HCT116 (cell line): ENCODE measurements at regions not wholly inside any gene's neighbourhood (a gene's known extent, or its start where the extent isn't known, plus 50 kb on each side); places are given as distances from the start of the nearest gene placed in this dataset.

Experiments used
- ATAC-seq: fragments of 200-7000 bp; cut with Tn5 transposase; 2 replicates; pipeline ENCODE4 v1.9.1; 2020; ENCODE audit warnings: mild to moderate bottlenecking, moderate library complexity
- BruUV-seq: library from RNA; stranded (reverse); fragments of 400-500 nt; replicated peaks from 2 replicates; lab custom pipeline; 2021; lab: Mats Ljungman, UMichigan
- CTCF ChIA-PET: fragments of 300-600 bp; sonication (Branson Sonifier 250); formaldehyde crosslinking; loops from one replicate; lab custom pipeline; 2021; ENCODE audit warnings: antibody characterized with exemption; lab: Charles Lee
- POLR2A ChIA-PET: fragments of 300-600, 350-600 bp; sonication (Branson Sonifier 250); formaldehyde crosslinking; loops from one replicate; lab custom pipeline; 2021; ENCODE audit warnings: antibody characterized with exemption; lab: Charles Lee
- RAD21 ChIA-PET, 2 experiments: fragments of 300-600 bp; sonication (Branson Sonifier 250); formaldehyde crosslinking; loops; one replicate each; lab custom pipeline; 2023; ENCODE audit warnings: low total read pairs in 2 of 2; ENCODE audit not compliant: uncharacterized antibody in 2 of 2, unreplicated experiment in 2 of 2, low non-redundant PET in 1 of 2; lab: Charles Lee
- DNase-seq: peaks from one replicate; pipeline ENCODE4 v3.0.0-alpha.2; 2010; ENCODE audit warnings: low read depth, low spot score
- H2AFZ ChIP-seq: fragments of 200-600 bp; shearing (Covaris generic), sonication (generic); 2 replicates; pipeline ENCODE4 v1.6.1; 2017; ENCODE audit warnings: low read depth, mixed run types, mixed read lengths, antibody characterized with exemption, low read length; ENCODE audit not compliant: poor library complexity, severe bottlenecking
- H3K27ac ChIP-seq: 2 replicates; pipeline ENCODE4 v1.5.1; 2012; ENCODE audit warnings: low read depth, low read length
- H3K27me3 ChIP-seq: fragments of 200-600 bp; sonication (generic); 2 replicates; pipeline ENCODE4 v1.6.1; 2016; ENCODE audit warnings: mixed run types, low read length, mixed read lengths; ENCODE audit not compliant: insufficient read depth
- H3K36me3 ChIP-seq, 2 experiments: fragments of 200-500 bp in 1 of 2; fragments of 200-600 bp in 1 of 2; sonication (Bioruptor generic) in 1 of 2; sonication (generic) in 1 of 2; 2 replicates each; pipeline versions ENCODE4 v1.5.1 to v1.6.1; 2014 to 2016; ENCODE audit warnings: low read length in 2 of 2, inconsistent platforms in 1 of 2, mixed read lengths in 1 of 2, mixed run types in 1 of 2; ENCODE audit not compliant: insufficient read depth in 2 of 2, control insufficient read depth in 1 of 2
- H3K4me1 ChIP-seq, 2 experiments: fragments of 200-600 bp in 1 of 2; sonication (generic) in 1 of 2; 2 replicates each; pipeline versions ENCODE4 v1.5.1 to v1.6.1; 2012 to 2017; ENCODE audit warnings: low read length in 2 of 2, inconsistent platforms in 1 of 2, mild to moderate bottlenecking in 1 of 2, mixed read lengths in 1 of 2, mixed run types in 1 of 2, moderate library complexity in 1 of 2; ENCODE audit not compliant: insufficient read depth in 2 of 2, control insufficient read depth in 1 of 2
- H3K4me2 ChIP-seq: fragments of 200-600 bp; sonication (generic); 2 replicates; pipeline ENCODE4 v1.6.1; 2017; ENCODE audit warnings: mixed run types, low read length, mixed read lengths
- H3K4me3 ChIP-seq, 2 experiments: fragments of 200-600 bp in 1 of 2; sonication (generic) in 1 of 2; replicated peaks in 1 of 2; 2 replicates each; pipeline ENCODE4 v1.5.1; 2011 to 2016; ENCODE audit warnings: low read length in 2 of 2, control low read depth in 1 of 2, low read depth in 1 of 2, mild to moderate bottlenecking in 1 of 2, mixed read lengths in 1 of 2, mixed run types in 1 of 2
- H3K79me2 ChIP-seq: fragments of 200-600 bp; sonication (generic); 2 replicates; pipeline ENCODE4 v1.6.1; 2017; ENCODE audit warnings: mild to moderate bottlenecking, mixed run types, low read length, moderate library complexity, mixed read lengths; ENCODE audit not compliant: insufficient read depth
- H3K9ac ChIP-seq: fragments of 200-600 bp; sonication (generic); 2 replicates; pipeline ENCODE4 v1.6.1; 2016; ENCODE audit warnings: low read length, mixed read lengths
- H3K9me2 ChIP-seq: fragments of 200-600 bp; sonication (generic), shearing (Covaris generic); 2 replicates; pipeline ENCODE4 v1.6.1; 2017; ENCODE audit warnings: mixed run types, mild to moderate bottlenecking, moderate library complexity; ENCODE audit not compliant: insufficient read depth
- H3K9me3 ChIP-seq, 2 experiments: fragments of 200-500 bp in 1 of 2; fragments of 200-600 bp in 1 of 2; sonication (Bioruptor generic) in 1 of 2; sonication (generic) in 1 of 2; 2 replicates each; pipeline ENCODE4 v1.6.1; 2014 to 2017; ENCODE audit warnings: low read length in 2 of 2, mixed read lengths in 2 of 2, inconsistent platforms in 1 of 2, low read depth in 1 of 2, mild to moderate bottlenecking in 1 of 2, mixed run types in 1 of 2, moderate library complexity in 1 of 2; ENCODE audit not compliant: control insufficient read depth in 1 of 2, insufficient read depth in 1 of 2
- H4K20me1 ChIP-seq: fragments of 200-600 bp; sonication (generic), shearing (Covaris generic); 2 replicates; pipeline ENCODE4 v1.6.1; 2017; ENCODE audit warnings: mixed run types, mild to moderate bottlenecking, moderate library complexity; ENCODE audit not compliant: insufficient read depth
- ATF3 ChIP-seq: IDR thresholded peaks from 2 replicates; pipeline ENCODE4 v1.6.1; 2012
- CBX3 ChIP-seq: IDR thresholded peaks from 2 replicates; pipeline ENCODE4 v1.6.1; 2012; ENCODE audit warnings: low read depth
- CEBPB ChIP-seq: IDR thresholded peaks from 2 replicates; pipeline ENCODE4 v1.6.1; 2012; ENCODE audit warnings: low read depth
- CTCF ChIP-seq, 3 experiments: fragments of 200-600 bp in 1 of 3; sonication (generic) in 1 of 3; IDR thresholded peaks in 2 of 3; conservative IDR thresholded peaks in 1 of 3; 2 replicates each; pipeline ENCODE4 v1.5.1; 2012 to 2017; ENCODE audit warnings: low read depth in 2 of 3, low read length in 2 of 3, antibody characterized with exemption in 1 of 3, borderline replicate concordance in 1 of 3, control low read depth in 1 of 3, mild to moderate bottlenecking in 1 of 3, mixed read lengths in 1 of 3, mixed run types in 1 of 3, moderate library complexity in 1 of 3; ENCODE audit not compliant: insufficient read depth in 1 of 3
- ELF1 ChIP-seq: IDR thresholded peaks from 2 replicates; pipeline ENCODE4 v1.6.1; 2012; ENCODE audit warnings: low read depth, borderline replicate concordance
- FOSL1 ChIP-seq: IDR thresholded peaks from 2 replicates; pipeline ENCODE4 v1.6.1; 2012; ENCODE audit warnings: low read depth
- JUND ChIP-seq: IDR thresholded peaks from 2 replicates; pipeline ENCODE4 v1.6.1; 2012
- MAX ChIP-seq: IDR thresholded peaks from 2 replicates; pipeline ENCODE4 v1.6.1; 2012
- POLR2A ChIP-seq: IDR thresholded peaks from 2 replicates; pipeline ENCODE4 v1.7.0; 2011; ENCODE audit warnings: borderline replicate concordance; ENCODE audit not compliant: insufficient read depth, insufficient read length; ENCODE audit errors: extremely low read depth
- POLR2AphosphoS5 ChIP-seq: IDR thresholded peaks from 2 replicates; pipeline ENCODE4 v1.6.1; 2011; ENCODE audit warnings: mild to moderate bottlenecking, low read depth, low read length, moderate library complexity
- RAD21 ChIP-seq: IDR thresholded peaks from 2 replicates; pipeline ENCODE4 v1.6.1; 2012; ENCODE audit warnings: low read depth, mild to moderate bottlenecking
- REST ChIP-seq: IDR thresholded peaks from 2 replicates; pipeline ENCODE4 v1.6.1; 2012; ENCODE audit warnings: low read depth
- SIN3A ChIP-seq: IDR thresholded peaks from 2 replicates; pipeline ENCODE4 v1.6.1; 2012; ENCODE audit warnings: low read depth
- SP1 ChIP-seq: IDR thresholded peaks from 2 replicates; pipeline ENCODE4 v1.6.1; 2012; ENCODE audit warnings: low read depth
- SRF ChIP-seq: IDR thresholded peaks from 2 replicates; pipeline ENCODE4 v1.6.1; 2012; ENCODE audit warnings: low read depth
- YY1 ChIP-seq: IDR thresholded peaks from 2 replicates; pipeline ENCODE4 v1.6.1; 2011; ENCODE audit warnings: low read length, low read depth, moderate library complexity, mild to moderate bottlenecking; ENCODE audit not compliant: insufficient replicate concordance; ENCODE audit errors: extremely low read depth
- ZFX ChIP-seq: fragments of 450-650 bp; IDR thresholded peaks from 2 replicates; pipeline ENCODE4 v1.6.1; 2017
- ZNF274 ChIP-seq: fragments of 200-500 bp; sonication (Bioruptor generic); IDR thresholded peaks from 2 replicates; pipeline ENCODE4 v1.6.1; 2014; ENCODE audit warnings: mild to moderate bottlenecking, low read depth, low read length, inconsistent platforms
- intact Hi-C: fragments of 100-400 bp; cut with micrococcal nuclease; formaldehyde crosslinking; loops from 2 replicates; pipeline ENCODE4 v1.10.0; 2022

- Histone ChIP-seq H3K79me2 (no peaks in the 10 kb centered on the region), H3K27ac (no peak overlapping the region), H3K4me1 (no peaks in the 10 kb centered on the region), H2AFZ (no peak overlapping the region), H3K9me2 (no peaks in the 10 kb centered on the region), H3K4me2 (no peak overlapping the region), H4K20me1 (no peaks in the 10 kb centered on the region), H3K27me3 (no peaks in the 10 kb centered on the region), H3K4me3 (no peak overlapping the region), H3K9me3 (0 out of 4 replicates have a peak, but pooled peaks cover 0 to 4% of the 10 kb centered on the region in 2 experiments), H3K36me3 (no peaks in the 10 kb centered on the region), H3K9ac (no peak overlapping the region)
- ChIA-PET POLR2A (no interaction called here), RAD21 (no interaction called here), CTCF (no interaction called here)
- no peak for DNase-seq
- no peak for TF ChIP-seq ZNF274
- no peak for TF ChIP-seq YY1
- TF ChIP-seq ELF1, result no peak
- TF ChIP-seq ZFX, result no peak
- no peak for TF ChIP-seq REST
- no peak for ATAC-seq
- intact Hi-C loops, result no loop called here
- no TSS peak for BruUV-seq
Measured at GRCh38 chr18:29226213-29226612, 1049.3 kb upstream of the CDH2 start.

GRCh38 chr18:29225351-29225750 lies 1048.4 kb upstream of the CDH2 start:
- Histone ChIP-seq H3K9ac (no peak overlapping the region), H3K27ac (no peak overlapping the region), H3K9me2 (no peaks in the 10 kb centered on the region), H4K20me1 (no peaks in the 10 kb centered on the region), H3K27me3 (no peaks in the 10 kb centered on the region), H3K4me1 (no peaks in the 10 kb centered on the region), H3K4me3 (no peak overlapping the region), H3K79me2 (no peaks in the 10 kb centered on the region), H2AFZ (no peak overlapping the region), H3K4me2 (no peak overlapping the region), H3K36me3 (no peaks in the 10 kb centered on the region), H3K9me3 (no peaks in the 10 kb centered on the region)
- no TSS peak for BruUV-seq
- intact Hi-C loops, result no loop called here
- CTCF ChIA-PET, result no interaction called here
- ATAC-seq (no peak), DNase-seq (no peak)
- RAD21 ChIA-PET, result no interaction called here
- POLR2A ChIA-PET, result no interaction called here
- TF ChIP-seq JUND (no peak), ZFX (no peak), ATF3 (no peak), RAD21 (no peak), MAX (no peak), POLR2AphosphoS5 (no peak), SIN3A (no peak), CBX3 (no peak), CEBPB (no peak), FOSL1 (no peak), POLR2A (no peak), ELF1 (no peak), SP1 (no peak), CTCF (IDR thresholded peaks at IDR 0.05 in 2 of 3, conservative IDR thresholded peaks at IDR 0.05 in 1 of 3; ENCODE audit: borderline replicate concordance in 1 of 3, insufficient read depth in 1 of 3, low read depth in 2 of 3, low read length in 2 of 3) (no peak), SRF (no peak)
